ENCODE measurements at regions not wholly inside any gene's neighbourhood (a gene's known extent, or its start where the extent isn't known, plus 50 kb on each side); places are given as distances from the start of the nearest gene placed in this dataset.
"Not testable (repeated sequence)": the region's sequence is repeated elsewhere in the genome, so short reads cannot be mapped to it uniquely, and the experiment has no call there.

DNA sequence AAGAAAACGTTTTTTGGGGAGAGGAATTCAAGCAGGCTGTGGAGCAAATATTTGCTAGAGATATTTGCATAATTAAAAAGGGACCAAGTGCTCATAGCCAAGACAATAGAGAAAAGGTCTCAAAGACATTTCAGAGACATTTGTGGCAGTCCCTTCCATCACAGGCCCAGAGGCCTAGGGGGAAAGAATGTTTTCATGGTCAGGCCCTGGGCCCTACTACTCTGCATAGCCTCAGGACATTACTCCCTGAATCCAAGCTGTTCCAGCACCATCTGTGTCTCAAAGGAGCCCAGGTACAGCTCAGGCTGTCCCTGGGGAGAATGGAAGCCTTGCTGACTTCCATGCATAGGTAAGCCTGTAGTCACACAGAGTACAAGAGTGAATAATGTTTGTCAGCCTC, 113.0 kb upstream of the KIF2A start:
- H3K9ac ChIP-seq (ENCODE audit: low read depth in 1 of 2, low read length in 2 of 2): no peak overlapping the region
- H3K4me3 ChIP-seq (ENCODE audit: low read depth in 1 of 3, low read length in 3 of 3): no peak overlapping the region
- H3K27ac ChIP-seq (ENCODE audit: low read depth in 1 of 2, low read length in 2 of 2): no peak overlapping the region
- H3K9me3 ChIP-seq (ENCODE audit: control insufficient read depth in 4 of 4, low read length in 3 of 4): peaks cover 0 to 3% (median 0%) of the 10 kb centered on the region in 4 donors
- WGBS: 18% methylated on average over 1 of the region's 1 CpG
- DNase-seq (ENCODE audit: low spot score): no peak
- no peaks in the 10 kb centered on the region for H3K27me3 ChIP-seq (ENCODE audit: control insufficient read depth in 4 of 4, insufficient read depth in 4 of 4, low read length in 3 of 4)
- no peaks in the 10 kb centered on the region for H3K36me3 ChIP-seq (ENCODE audit: control insufficient read depth in 4 of 4, insufficient read depth in 3 of 4, low read depth in 1 of 4, low read length in 3 of 4)
- TF ChIP-seq FOXA2 (IDR thresholded peaks at IDR 0.05) (no peak), SP1 (IDR thresholded peaks at IDR 0.05) (no peak), YY1 (IDR thresholded peaks at IDR 0.05) (no peak)
- H3K4me1 ChIP-seq (ENCODE audit: control insufficient read depth in 4 of 4, insufficient read depth in 4 of 4, low read length in 3 of 4): no peaks in the 10 kb centered on the region

DNA sequence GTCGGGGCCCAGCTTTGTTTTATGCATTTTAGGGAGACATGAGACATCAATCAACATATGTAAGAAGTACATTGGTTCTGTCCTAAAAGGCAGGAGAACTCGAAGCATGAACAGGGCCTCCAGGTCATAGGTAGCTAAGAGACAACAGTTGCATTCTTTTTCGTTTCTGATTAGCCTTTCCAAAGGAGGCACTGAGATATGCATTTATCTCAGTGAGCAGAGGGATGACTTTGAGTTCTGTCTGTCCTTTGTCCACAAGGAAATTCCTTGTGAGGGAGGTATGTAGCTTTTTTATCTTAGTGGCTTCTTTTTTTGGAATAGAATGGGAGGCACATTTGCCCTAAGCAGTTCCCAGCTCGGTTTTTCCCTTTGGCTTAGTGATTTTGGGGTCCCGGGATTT, 109.5 kb upstream of the KIF2A start:
- not testable (repeated sequence) for H3K4me3 ChIP-seq (ENCODE audit: low read depth in 1 of 3, low read length in 3 of 3); H3K4me1 ChIP-seq (ENCODE audit: control insufficient read depth in 4 of 4, insufficient read depth in 4 of 4, low read length in 3 of 4); H3K9me3 ChIP-seq (ENCODE audit: control insufficient read depth in 4 of 4, low read length in 3 of 4); DNase-seq (ENCODE audit: low spot score); H3K9ac ChIP-seq (ENCODE audit: low read depth in 1 of 2, low read length in 2 of 2); H3K27me3 ChIP-seq (ENCODE audit: control insufficient read depth in 4 of 4, insufficient read depth in 4 of 4, low read length in 3 of 4); H3K36me3 ChIP-seq (ENCODE audit: control insufficient read depth in 4 of 4, insufficient read depth in 3 of 4, low read depth in 1 of 4, low read length in 3 of 4); H3K27ac ChIP-seq (ENCODE audit: low read depth in 1 of 2, low read length in 2 of 2)
- 67% methylated on average over 5 of the region's 5 CpGs for WGBS

DNA sequence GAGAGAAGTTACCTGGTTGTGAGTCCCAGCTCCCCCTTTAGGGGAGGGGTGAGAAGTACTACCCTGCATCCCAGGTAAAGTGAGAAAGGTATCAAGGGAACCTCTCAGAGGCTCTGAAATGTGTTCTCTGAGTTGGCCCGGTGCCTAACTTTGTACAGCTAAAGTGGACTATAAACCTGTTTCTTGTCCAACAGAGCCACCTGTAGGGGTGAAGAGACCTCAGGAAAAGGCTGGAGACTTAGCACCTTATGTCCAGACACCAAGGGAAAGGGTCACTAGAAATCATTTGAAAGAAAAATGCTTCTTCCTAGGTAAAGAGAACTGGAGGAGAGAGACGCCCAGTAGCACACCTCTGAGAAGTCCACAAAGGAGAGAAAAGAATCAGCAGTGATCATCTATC, 108.3 kb upstream of the KIF2A start:
- TF ChIP-seq, protein P1, sequence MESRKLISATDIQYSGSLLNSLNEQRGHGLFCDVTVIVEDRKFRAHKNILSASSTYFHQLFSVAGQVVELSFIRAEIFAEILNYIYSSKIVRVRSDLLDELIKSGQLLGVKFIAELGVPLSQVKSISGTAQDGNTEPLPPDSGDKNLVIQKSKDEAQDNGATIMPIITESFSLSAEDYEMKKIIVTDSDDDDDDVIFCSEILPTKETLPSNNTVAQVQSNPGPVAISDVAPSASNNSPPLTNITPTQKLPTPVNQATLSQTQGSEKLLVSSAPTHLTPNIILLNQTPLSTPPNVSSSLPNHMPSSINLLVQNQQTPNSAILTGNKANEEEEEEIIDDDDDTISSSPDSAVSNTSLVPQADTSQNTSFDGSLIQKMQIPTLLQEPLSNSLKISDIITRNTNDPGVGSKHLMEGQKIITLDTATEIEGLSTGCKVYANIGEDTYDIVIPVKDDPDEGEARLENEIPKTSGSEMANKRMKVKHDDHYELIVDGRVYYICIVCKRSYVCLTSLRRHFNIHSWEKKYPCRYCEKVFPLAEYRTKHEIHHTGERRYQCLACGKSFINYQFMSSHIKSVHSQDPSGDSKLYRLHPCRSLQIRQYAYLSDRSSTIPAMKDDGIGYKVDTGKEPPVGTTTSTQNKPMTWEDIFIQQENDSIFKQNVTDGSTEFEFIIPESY (IDR thresholded peaks at IDR 0.05): no peak
- TF ChIP-seq FOXA1 (IDR thresholded peaks at IDR 0.05): no peak
- no peak for TF ChIP-seq GABPA (IDR thresholded peaks at IDR 0.05 in 1 of 2, conservative IDR thresholded peaks at IDR 0.05 in 1 of 2)
- H3K9me3 ChIP-seq (ENCODE audit: control insufficient read depth in 4 of 4, low read length in 3 of 4): peaks cover 0 to 3% (median 0%) of the 10 kb centered on the region in 4 donors
- 74% methylated on average over 2 of the region's 2 CpGs for WGBS
- H3K27me3 ChIP-seq (ENCODE audit: control insufficient read depth in 4 of 4, insufficient read depth in 4 of 4, low read length in 3 of 4): peaks cover 0 to 3% (median 0%) of the 10 kb centered on the region in 4 donors
- DNase-seq (ENCODE audit: low spot score): no peak
- H3K4me1 ChIP-seq (ENCODE audit: control insufficient read depth in 4 of 4, insufficient read depth in 4 of 4, low read length in 3 of 4): no peaks in the 10 kb centered on the region
- no peak overlapping the region for H3K27ac ChIP-seq (ENCODE audit: low read depth in 1 of 2, low read length in 2 of 2)
- H3K9ac ChIP-seq (ENCODE audit: low read depth in 1 of 2, low read length in 2 of 2): no peak overlapping the region
- no peaks in the 10 kb centered on the region for H3K36me3 ChIP-seq (ENCODE audit: control insufficient read depth in 4 of 4, insufficient read depth in 3 of 4, low read depth in 1 of 4, low read length in 3 of 4)
- H3K4me3 ChIP-seq (ENCODE audit: low read depth in 1 of 3, low read length in 3 of 3): no peak overlapping the region

- H3K9me3 ChIP-seq (ENCODE audit: control insufficient read depth in 4 of 4, low read length in 3 of 4): no peaks in the 10 kb centered on the region
- TF ChIP-seq, protein P2, sequence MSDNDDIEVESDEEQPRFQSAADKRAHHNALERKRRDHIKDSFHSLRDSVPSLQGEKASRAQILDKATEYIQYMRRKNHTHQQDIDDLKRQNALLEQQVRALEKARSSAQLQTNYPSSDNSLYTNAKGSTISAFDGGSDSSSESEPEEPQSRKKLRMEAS (IDR thresholded peaks at IDR 0.05): no peak
- no peak for TF ChIP-seq EGR1 (IDR thresholded peaks at IDR 0.05; ENCODE audit: low read depth in 2 of 2)
- no peak for TF ChIP-seq SP1 (IDR thresholded peaks at IDR 0.05)
- TF ChIP-seq TAF1 (conservative IDR thresholded peaks at IDR 0.05): no peak
- no peak for TF ChIP-seq GABPA (IDR thresholded peaks at IDR 0.05 in 1 of 2, conservative IDR thresholded peaks at IDR 0.05 in 1 of 2)
- no peak for DNase-seq (ENCODE audit: low spot score)
- no peak overlapping the region for H3K9ac ChIP-seq (ENCODE audit: low read depth in 1 of 2, low read length in 2 of 2)
- no peaks in the 10 kb centered on the region for H3K4me1 ChIP-seq (ENCODE audit: control insufficient read depth in 4 of 4, insufficient read depth in 4 of 4, low read length in 3 of 4)
- no peak overlapping the region for H3K27ac ChIP-seq (ENCODE audit: low read depth in 1 of 2, low read length in 2 of 2)
- no peak overlapping the region for H3K4me3 ChIP-seq (ENCODE audit: low read depth in 1 of 3, low read length in 3 of 3)
- H3K27me3 ChIP-seq (ENCODE audit: control insufficient read depth in 4 of 4, insufficient read depth in 4 of 4, low read length in 3 of 4): peaks cover 0 to 3% (median 0%) of the 10 kb centered on the region in 4 donors
- no peaks in the 10 kb centered on the region for H3K36me3 ChIP-seq (ENCODE audit: control insufficient read depth in 4 of 4, insufficient read depth in 3 of 4, low read depth in 1 of 4, low read length in 3 of 4)
- 67% methylated on average over 2 of the region's 2 CpGs for WGBS
These were observed 107.6 kb upstream of the KIF2A start for GRCh38 chr5:62198421-62198820.
